Peyer's patch (tissue), 4 donors: ENCODE measurements at regions not wholly inside any gene's neighbourhood (a gene's known extent, or its start where the extent isn't known, plus 50 kb on each side); places are given as distances from the start of the nearest gene placed in this dataset.

ENCODE experiments used
- DNase-seq, 3 donors: peaks; one replicate each; pipeline ENCODE4 v3.0.0-alpha.2; 2017 to 2019
- H3K27ac ChIP-seq, 4 donors: fragments of 200-600 bp; sonication (generic); one replicate each; pipeline ENCODE4 v1.5.1; 2016 to 2019
- H3K27me3 ChIP-seq, 2 donors: fragments of 200-600 bp; sonication (generic); one replicate each; pipeline ENCODE4 v1.5.1; 2019
- H3K36me3 ChIP-seq, 3 donors: fragments of 200-600 bp; sonication (generic); one replicate each; pipeline ENCODE4 v1.5.1; 2016 to 2019
- H3K4me1 ChIP-seq, 4 donors: fragments of 200-600 bp; sonication (generic); one replicate each; pipeline ENCODE4 v1.5.1; 2016 to 2019
- H3K4me3 ChIP-seq, 4 donors: fragments of 200-600 bp; sonication (generic); 1 replicate in 3 of 4; 2 replicates in 1 of 4; pipeline ENCODE4 v1.5.1; 2016 to 2019; ENCODE audit warnings: mild to moderate bottlenecking in 1 of 4
- H3K9me3 ChIP-seq, 4 donors: fragments of 200-600 bp; sonication (generic); one replicate each; pipeline ENCODE4 v1.5.1; 2016 to 2019; ENCODE audit warnings: mild to moderate bottlenecking in 1 of 4
- POLR2A ChIP-seq, 2 donors: fragments of 450-650 bp; IDR thresholded peaks; one replicate each; pipeline ENCODE4 v1.5.1; 2017; ENCODE audit warnings: antibody characterized with exemption in 2 of 2, mild to moderate bottlenecking in 2 of 2, moderate library complexity in 2 of 2
- TF ChIP-seq, protein P1 (sequence below), 6 experiments: fragments of 450-650 bp in 4 of 6; fragments of 200-600 bp in 2 of 6; sonication (generic) in 1 of 6; IDR thresholded peaks; one replicate each; pipeline ENCODE4 v1.5.1; 2017 to 2019; ENCODE audit warnings: antibody characterized with exemption in 6 of 6, mild to moderate bottlenecking in 3 of 6, moderate library complexity in 1 of 6

- H3K27ac ChIP-seq, result no peak overlapping the region
- TF ChIP-seq, protein P1, sequence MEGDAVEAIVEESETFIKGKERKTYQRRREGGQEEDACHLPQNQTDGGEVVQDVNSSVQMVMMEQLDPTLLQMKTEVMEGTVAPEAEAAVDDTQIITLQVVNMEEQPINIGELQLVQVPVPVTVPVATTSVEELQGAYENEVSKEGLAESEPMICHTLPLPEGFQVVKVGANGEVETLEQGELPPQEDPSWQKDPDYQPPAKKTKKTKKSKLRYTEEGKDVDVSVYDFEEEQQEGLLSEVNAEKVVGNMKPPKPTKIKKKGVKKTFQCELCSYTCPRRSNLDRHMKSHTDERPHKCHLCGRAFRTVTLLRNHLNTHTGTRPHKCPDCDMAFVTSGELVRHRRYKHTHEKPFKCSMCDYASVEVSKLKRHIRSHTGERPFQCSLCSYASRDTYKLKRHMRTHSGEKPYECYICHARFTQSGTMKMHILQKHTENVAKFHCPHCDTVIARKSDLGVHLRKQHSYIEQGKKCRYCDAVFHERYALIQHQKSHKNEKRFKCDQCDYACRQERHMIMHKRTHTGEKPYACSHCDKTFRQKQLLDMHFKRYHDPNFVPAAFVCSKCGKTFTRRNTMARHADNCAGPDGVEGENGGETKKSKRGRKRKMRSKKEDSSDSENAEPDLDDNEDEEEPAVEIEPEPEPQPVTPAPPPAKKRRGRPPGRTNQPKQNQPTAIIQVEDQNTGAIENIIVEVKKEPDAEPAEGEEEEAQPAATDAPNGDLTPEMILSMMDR (IDR thresholded peaks at IDR 0.05), result no peak
- TF ChIP-seq POLR2A (IDR thresholded peaks at IDR 0.05), result no peak
- H3K36me3 ChIP-seq, result no peaks in the 10 kb centered on the region
Measured at GRCh38 chr16:52817696-52818095, 235.0 kb downstream of the CHD9NB start.

GRCh38 chr16:52816993-52817392 is 235.7 kb downstream of the CHD9NB start:
- TF ChIP-seq, protein P1 (IDR thresholded peaks at IDR 0.05), result no peak
- no peak for TF ChIP-seq POLR2A (IDR thresholded peaks at IDR 0.05)
- no peaks in the 10 kb centered on the region for H3K36me3 ChIP-seq
- no peak for DNase-seq
- H3K9me3 ChIP-seq, result no peaks in the 10 kb centered on the region
- H3K27ac ChIP-seq, result no peak overlapping the region
- H3K4me1 ChIP-seq, result no peaks in the 10 kb centered on the region
- H3K27me3 ChIP-seq, result no peaks in the 10 kb centered on the region
- no peak overlapping the region for H3K4me3 ChIP-seq

More at GRCh38 chr16:52817696-52818095, 235.0 kb downstream of the CHD9NB start:
- Histone ChIP-seq H3K4me1 (no peaks in the 10 kb centered on the region), H3K9me3 (no peaks in the 10 kb centered on the region), H3K27me3 (no peaks in the 10 kb centered on the region), H3K4me3 (no peak overlapping the region)
- no peak for DNase-seq

DNA sequence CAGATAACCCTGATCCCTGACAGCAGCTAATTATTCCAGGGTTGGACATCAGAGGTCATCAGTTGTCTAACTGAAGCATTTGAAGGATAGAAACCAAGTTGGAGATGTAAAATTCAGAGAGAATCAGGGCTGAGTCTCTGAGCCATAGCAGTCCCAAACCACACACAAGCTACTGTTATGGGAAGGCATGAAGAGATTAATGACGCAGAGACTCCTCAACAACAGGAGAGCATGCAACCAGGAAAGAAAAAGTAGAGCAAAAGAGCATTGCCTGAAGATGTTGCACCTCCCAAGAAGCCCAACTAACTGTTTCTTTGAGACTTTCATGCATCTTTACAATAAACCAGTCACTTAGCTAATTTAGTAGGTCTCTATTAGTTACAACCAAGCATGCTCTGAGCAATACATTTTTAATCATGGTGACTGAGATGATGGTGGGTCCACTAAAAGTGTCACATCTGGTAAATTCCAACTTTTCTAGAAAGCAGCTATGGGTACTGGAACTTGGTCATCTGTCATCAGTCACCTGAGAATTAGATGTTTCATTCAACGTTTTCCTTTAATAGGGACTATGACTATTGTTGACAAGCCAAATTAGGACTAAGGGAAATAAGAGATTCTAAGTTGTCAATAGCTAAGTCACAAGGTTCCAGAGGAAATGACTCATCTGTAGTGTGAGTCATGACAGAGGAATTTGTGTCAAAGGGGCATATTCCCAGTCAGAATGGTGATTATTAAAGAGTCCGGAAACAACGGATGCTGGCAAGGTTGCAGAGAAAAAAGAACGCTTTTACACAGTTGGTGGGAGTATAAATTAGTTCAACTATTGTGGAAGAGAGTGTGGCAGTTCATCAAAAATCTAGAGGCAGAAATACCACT is 239.8 kb downstream of the CHD9NB start:
- TF ChIP-seq POLR2A (IDR thresholded peaks at IDR 0.05), result no peak
- TF ChIP-seq, protein P1 (IDR thresholded peaks at IDR 0.05), result no peak
- H3K36me3 ChIP-seq, result no peaks in the 10 kb centered on the region
- no peak overlapping the region for H3K27ac ChIP-seq
- H3K4me1 ChIP-seq, result no peaks in the 10 kb centered on the region
- no peaks in the 10 kb centered on the region for H3K27me3 ChIP-seq
- H3K9me3 ChIP-seq, result no peaks in the 10 kb centered on the region
- H3K4me3 ChIP-seq, result no peak overlapping the region
- DNase-seq, result no peak

DNA sequence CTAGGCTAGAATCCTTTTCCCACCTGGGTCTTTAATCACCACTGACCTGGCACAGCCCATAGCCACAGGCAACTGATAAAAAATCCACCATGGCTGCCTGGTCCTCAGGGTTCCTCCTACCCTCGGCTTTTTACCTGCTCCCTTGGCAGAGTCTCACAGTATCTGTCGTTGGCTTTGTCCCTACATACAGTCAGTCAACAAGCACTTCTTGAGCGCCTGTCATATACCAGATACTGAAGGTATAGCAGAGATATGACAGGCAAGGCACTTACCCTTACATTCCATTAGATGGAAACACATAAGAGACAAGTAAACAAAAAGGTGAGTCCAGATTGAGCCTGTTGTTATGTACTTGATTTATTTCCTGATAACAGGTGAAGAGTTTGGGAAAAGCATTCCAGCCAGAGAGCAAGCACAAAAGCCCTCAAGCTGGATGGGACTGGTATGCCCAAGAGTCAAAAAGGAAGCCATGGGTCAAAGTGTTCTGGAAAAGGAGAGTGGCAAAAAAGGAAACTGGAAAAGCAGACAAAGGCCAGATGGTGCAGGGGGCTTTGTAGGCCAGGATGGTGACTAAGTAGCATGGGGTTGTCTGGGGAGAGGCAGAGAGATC is 247.0 kb downstream of the CHD9NB start:
- TF ChIP-seq POLR2A (IDR thresholded peaks at IDR 0.05), result no peak
- TF ChIP-seq, protein P1 (IDR thresholded peaks at IDR 0.05), result no peak
- H3K4me3 ChIP-seq, result no peak overlapping the region
- no peak overlapping the region for H3K27ac ChIP-seq
- no peaks in the 10 kb centered on the region for H3K9me3 ChIP-seq
- H3K36me3 ChIP-seq, result no peaks in the 10 kb centered on the region
- no peak for DNase-seq
- H3K4me1 ChIP-seq, result no peaks in the 10 kb centered on the region
- no peaks in the 10 kb centered on the region for H3K27me3 ChIP-seq

- H3K27me3 ChIP-seq, result no peaks in the 10 kb centered on the region
- TF ChIP-seq, protein P1 (IDR thresholded peaks at IDR 0.05), result no peak
- no peak for TF ChIP-seq POLR2A (IDR thresholded peaks at IDR 0.05)
- DNase-seq, result no peak
- no peak overlapping the region for H3K4me3 ChIP-seq
- no peaks in the 10 kb centered on the region for H3K9me3 ChIP-seq
- no peaks in the 10 kb centered on the region for H3K4me1 ChIP-seq
- H3K36me3 ChIP-seq, result no peaks in the 10 kb centered on the region
- no peak overlapping the region for H3K27ac ChIP-seq
Measured at GRCh38 chr16:52800432-52800831, 252.3 kb downstream of the CHD9NB start.
